ES-I3 (cell line): ENCODE measurements at regions not wholly inside any gene's neighbourhood (a gene's known extent, or its start where the extent isn't known, plus 50 kb on each side); places are given as distances from the start of the nearest gene placed in this dataset.

Experiments used
- H3K36me3 ChIP-seq: 2 replicates; pipeline ENCODE4 v1.6.1; 2013; ENCODE audit warnings: mild to moderate bottlenecking, low read length, control low read depth, moderate library complexity; ENCODE audit not compliant: insufficient read depth
- H3K4me1 ChIP-seq: 2 replicates; pipeline ENCODE4 v1.6.1; 2013; ENCODE audit warnings: mild to moderate bottlenecking, control low read depth, low read length; ENCODE audit not compliant: insufficient read depth
- H3K9ac ChIP-seq: 2 replicates; pipeline ENCODE4 v1.6.1; 2013; ENCODE audit warnings: low read depth, mild to moderate bottlenecking, low read length, moderate library complexity
- H3K9me3 ChIP-seq: 2 replicates; pipeline ENCODE4 v1.6.1; 2013; ENCODE audit warnings: mild to moderate bottlenecking, low read length, moderate library complexity; ENCODE audit not compliant: control insufficient read depth, insufficient read depth

DNA sequence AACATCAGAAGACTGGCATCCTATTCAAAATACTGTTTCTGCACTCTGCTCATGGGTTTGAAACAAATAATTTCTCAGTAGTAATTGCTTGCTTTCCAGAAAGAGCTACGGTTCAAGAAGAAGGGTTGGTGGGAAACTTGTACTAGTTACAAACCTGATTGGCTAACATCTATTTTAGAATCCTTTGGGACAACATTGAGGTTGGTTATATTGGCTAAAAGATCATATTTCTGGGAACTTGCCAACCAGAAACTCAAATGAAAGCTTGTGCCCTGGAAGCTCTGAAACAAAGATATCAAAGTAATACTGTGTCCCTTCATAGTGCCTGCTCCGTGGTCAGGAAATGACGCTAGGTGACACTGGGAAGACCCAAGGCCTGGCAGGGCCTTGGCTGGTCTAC, 141.7 kb downstream of the LACC1 start:
- Histone ChIP-seq H3K9me3 (no peaks in the 10 kb centered on the region), H3K9ac (no peak overlapping the region), H3K4me1 (no peaks in the 10 kb centered on the region), H3K36me3 (no peaks in the 10 kb centered on the region)

DNA sequence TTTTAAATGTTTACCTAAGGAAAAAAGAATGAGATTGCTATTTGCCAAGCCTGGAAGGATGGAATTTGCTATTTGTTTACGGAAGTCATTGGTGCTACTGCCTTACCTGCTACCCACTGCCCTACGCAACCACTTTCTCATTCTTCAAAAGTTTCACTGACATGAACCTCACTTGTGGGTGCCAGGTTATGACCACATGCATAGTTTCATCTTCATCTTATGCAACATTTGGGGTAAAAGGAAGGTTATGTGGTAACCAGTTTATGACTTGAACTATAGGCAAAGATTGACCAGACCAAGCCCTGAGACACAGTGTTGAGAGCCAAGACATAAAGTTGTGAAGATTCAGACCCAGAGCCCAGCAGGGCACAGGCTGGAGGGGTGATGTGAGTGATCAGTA, 142.5 kb downstream of the LACC1 start:
- H3K9me3 ChIP-seq: no peaks in the 10 kb centered on the region
- H3K4me1 ChIP-seq: no peaks in the 10 kb centered on the region
- H3K36me3 ChIP-seq: no peaks in the 10 kb centered on the region
- no peak overlapping the region for H3K9ac ChIP-seq

GRCh38 chr13:44024167-44024845, 144.6 kb downstream of the LACC1 start:
- H3K9me3 ChIP-seq: no peaks in the 10 kb centered on the region
- H3K4me1 ChIP-seq: no peaks in the 10 kb centered on the region
- H3K9ac ChIP-seq: no peak overlapping the region
- no peaks in the 10 kb centered on the region for H3K36me3 ChIP-seq

GRCh38 chr13:44024846-44025195, 145.1 kb downstream of the LACC1 start:
- no peaks in the 10 kb centered on the region for H3K9me3 ChIP-seq
- no peak overlapping the region for H3K9ac ChIP-seq
- H3K4me1 ChIP-seq: no peaks in the 10 kb centered on the region
- no peaks in the 10 kb centered on the region for H3K36me3 ChIP-seq

DNA sequence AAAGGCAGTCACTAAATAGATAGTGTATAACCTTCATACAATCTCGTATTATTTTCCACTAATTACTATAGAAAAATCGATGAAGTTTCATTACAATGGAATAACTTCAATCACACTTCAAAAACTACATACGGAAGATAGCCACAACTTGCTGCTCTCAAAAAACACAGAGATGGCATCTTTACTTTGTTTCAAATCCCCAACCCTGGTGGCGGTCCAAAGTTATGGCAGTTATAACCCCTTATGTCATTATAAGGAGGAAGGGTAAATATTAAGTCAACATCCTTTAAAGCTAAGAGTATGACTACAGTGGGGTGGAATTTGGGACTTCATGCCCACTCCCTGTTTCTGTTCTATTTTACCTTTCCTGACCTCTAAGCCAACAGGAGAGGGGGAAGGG, 146.5 kb downstream of the LACC1 start:
- Histone ChIP-seq H3K9ac (no peak overlapping the region), H3K4me1 (no peaks in the 10 kb centered on the region), H3K36me3 (no peaks in the 10 kb centered on the region), H3K9me3 (no peaks in the 10 kb centered on the region)

- Histone ChIP-seq H3K36me3 (no peaks in the 10 kb centered on the region), H3K9ac (no peak overlapping the region), H3K4me1 (no peaks in the 10 kb centered on the region), H3K9me3 (no peaks in the 10 kb centered on the region)
These were observed 149.0 kb downstream of the LACC1 start for GRCh38 chr13:44028734-44029133.

DNA sequence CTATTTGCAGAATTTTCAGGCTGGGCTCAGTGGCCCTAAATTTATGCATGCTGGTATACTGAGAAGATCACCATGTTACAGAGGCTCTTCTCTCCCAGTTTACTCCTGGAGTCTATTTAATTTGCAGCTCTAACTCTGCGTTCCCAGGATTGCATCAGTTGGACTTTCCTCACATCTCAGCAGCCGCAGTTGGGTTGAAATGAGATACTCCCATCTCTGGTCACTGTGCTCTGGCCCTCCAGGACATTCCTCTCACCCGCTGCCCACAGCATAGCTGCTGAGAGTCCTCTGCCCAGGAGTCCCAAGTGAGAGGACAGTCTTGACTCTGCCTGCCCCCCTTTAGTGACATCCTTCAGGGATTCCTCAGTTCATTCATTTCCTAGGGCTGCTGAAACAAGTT, 150.9 kb downstream of the LACC1 start:
- Histone ChIP-seq H3K36me3 (no peaks in the 10 kb centered on the region), H3K9me3 (no peaks in the 10 kb centered on the region), H3K9ac (no peak overlapping the region), H3K4me1 (no peaks in the 10 kb centered on the region)

DNA sequence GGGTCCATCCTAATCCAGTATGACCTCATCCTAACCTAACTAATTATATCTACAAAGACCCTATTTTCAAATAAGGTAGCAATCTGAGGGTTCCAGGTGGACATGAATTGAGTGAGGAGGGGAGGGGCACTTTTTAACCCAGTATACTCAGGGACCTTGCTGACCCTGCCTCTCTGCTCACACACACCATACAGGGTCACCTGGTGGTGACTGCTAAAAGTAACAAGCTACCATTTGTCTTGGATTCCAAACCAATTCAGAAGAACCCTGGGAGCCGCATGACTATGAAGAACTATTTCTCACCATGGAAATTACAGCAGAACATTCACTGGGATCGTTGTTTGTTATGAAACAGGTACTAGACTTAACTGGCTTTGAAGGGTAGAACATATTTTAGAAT, 151.9 kb downstream of the LACC1 start:
- Histone ChIP-seq H3K36me3 (no peaks in the 10 kb centered on the region), H3K9ac (no peak overlapping the region), H3K4me1 (no peaks in the 10 kb centered on the region), H3K9me3 (no peaks in the 10 kb centered on the region)

- Histone ChIP-seq H3K4me1 (no peaks in the 10 kb centered on the region), H3K36me3 (no peaks in the 10 kb centered on the region), H3K9ac (no peak overlapping the region), H3K9me3 (no peaks in the 10 kb centered on the region)
These were observed 153.1 kb downstream of the LACC1 start for GRCh38 chr13:44032802-44033201.

- Histone ChIP-seq H3K9me3 (no peaks in the 10 kb centered on the region), H3K4me1 (no peaks in the 10 kb centered on the region), H3K9ac (no peak overlapping the region), H3K36me3 (no peaks in the 10 kb centered on the region)
These were observed 155.7 kb downstream of the LACC1 start for GRCh38 chr13:44035400-44035799.

DNA sequence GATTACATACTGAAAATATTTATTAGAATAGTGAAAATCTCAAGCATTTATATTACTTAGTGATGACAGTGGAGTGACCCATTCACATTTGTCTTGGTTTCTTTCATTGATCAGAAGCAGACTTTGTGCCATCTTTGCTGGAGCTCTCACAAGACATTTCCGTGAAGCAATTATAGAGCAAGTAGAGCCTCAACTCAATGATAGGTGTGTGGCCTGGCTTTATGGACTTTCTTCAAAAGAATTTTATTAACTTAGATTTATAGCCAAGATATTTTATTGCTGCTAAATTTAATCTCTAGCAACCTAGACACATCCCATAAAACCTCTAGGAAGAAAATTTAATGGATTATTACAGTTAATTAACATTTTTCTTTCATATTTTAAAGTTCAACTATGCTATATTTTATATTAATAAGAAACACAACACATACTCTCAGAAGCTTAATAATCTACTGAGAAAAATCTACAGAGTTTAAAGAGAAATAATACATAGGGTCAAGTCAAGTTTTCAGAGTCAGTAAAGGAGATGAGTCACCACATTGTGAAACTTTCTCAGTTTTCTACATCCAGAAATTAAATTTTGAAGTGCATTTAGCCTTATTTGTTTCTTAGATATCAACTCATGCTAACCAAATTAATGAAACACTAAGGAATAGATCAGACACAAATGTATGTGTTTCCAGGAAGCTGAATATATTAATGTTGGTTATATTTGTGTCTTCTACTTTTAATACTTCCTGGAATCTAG, 160.5 kb downstream of the LACC1 start:
- Histone ChIP-seq H3K9me3 (no peaks in the 10 kb centered on the region), H3K4me1 (no peaks in the 10 kb centered on the region), H3K36me3 (no peaks in the 10 kb centered on the region), H3K9ac (no peak overlapping the region)

GRCh38 chr13:44040818-44041100, 161.1 kb downstream of the LACC1 start:
- no peaks in the 10 kb centered on the region for H3K4me1 ChIP-seq
- no peaks in the 10 kb centered on the region for H3K9me3 ChIP-seq
- no peak overlapping the region for H3K9ac ChIP-seq
- H3K36me3 ChIP-seq: no peaks in the 10 kb centered on the region

DNA sequence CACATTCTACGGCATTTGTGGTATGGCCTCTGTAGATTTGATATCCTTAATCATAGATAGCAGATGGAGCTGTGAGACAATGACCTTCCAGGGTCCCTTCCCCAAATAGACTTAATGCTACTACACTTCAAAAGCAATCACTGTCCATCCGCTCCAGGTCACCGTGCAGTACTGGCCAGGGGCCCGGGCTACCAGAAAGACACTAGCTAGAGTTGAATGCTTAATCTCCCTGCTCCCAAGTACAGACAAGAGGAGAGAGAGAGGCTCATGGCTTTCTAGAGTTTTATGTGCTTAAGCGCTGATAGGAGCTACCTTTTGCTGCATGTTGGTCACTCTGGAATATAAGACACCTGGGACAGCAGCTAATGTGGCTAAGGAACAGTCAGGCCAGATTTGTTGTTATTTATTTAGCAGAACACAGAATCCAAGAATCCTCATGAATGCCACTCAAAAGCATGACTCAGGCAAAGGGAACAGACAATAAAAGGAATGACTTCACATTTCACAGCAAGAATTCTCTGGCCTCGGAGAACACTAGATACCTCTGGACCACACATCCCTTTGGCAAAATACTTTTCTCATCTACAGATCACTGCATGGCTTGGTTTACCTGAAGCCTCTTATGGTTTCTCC, 165.0 kb downstream of the LACC1 start:
- Histone ChIP-seq H3K4me1 (no peaks in the 10 kb centered on the region), H3K36me3 (no peaks in the 10 kb centered on the region), H3K9ac (no peak overlapping the region), H3K9me3 (no peaks in the 10 kb centered on the region)

- no peaks in the 10 kb centered on the region for H3K4me1 ChIP-seq
- H3K9me3 ChIP-seq: no peaks in the 10 kb centered on the region
- no peaks in the 10 kb centered on the region for H3K36me3 ChIP-seq
- no peak overlapping the region for H3K9ac ChIP-seq
These were observed 165.5 kb downstream of the LACC1 start for GRCh38 chr13:44045180-44045562.

GRCh38 chr13:44046428-44046827, 166.7 kb downstream of the LACC1 start:
- Histone ChIP-seq H3K36me3 (no peaks in the 10 kb centered on the region), H3K9me3 (no peaks in the 10 kb centered on the region), H3K9ac (no peak overlapping the region), H3K4me1 (no peaks in the 10 kb centered on the region)
